Uterus (tissue), 3 donors: ENCODE measurements at regions not wholly inside any gene's neighbourhood (a gene's known extent, or its start where the extent isn't known, plus 50 kb on each side); places are given as distances from the start of the nearest gene placed in this dataset.

Experiments
- DNase-seq, 2 donors: peaks; one replicate each; pipeline ENCODE4 v3.0.0-alpha.2; 2019 to 2020
- H3K27ac ChIP-seq, 2 donors: fragments of 200-600 bp; sonication (generic); 1 replicate in 1 of 2; 2 replicates in 1 of 2; pipeline ENCODE4 v1.5.1; 2016 to 2018
- H3K27me3 ChIP-seq, 2 donors: fragments of 200-600 bp; sonication (generic); one replicate each; pipeline ENCODE4 v1.5.1; 2018 to 2019; ENCODE audit warnings: control low read depth in 1 of 2
- H3K36me3 ChIP-seq, 2 donors: fragments of 200-600 bp; sonication (generic); one replicate each; pipeline ENCODE4 v1.5.1; 2019; ENCODE audit warnings: control low read depth in 1 of 2
- H3K4me1 ChIP-seq, 2 donors: fragments of 200-600 bp; sonication (generic); one replicate each; pipeline ENCODE4 v1.5.1; 2018 to 2019; ENCODE audit warnings: control low read depth in 1 of 2
- H3K4me3 ChIP-seq, 2 donors: fragments of 200-600 bp; sonication (generic); 1 replicate in 1 of 2; 2 replicates in 1 of 2; pipeline ENCODE4 v1.5.1; 2018 to 2019; ENCODE audit warnings: mild to moderate bottlenecking in 1 of 2
- H3K9me3 ChIP-seq, 2 donors: fragments of 200-600 bp; sonication (generic); one replicate each; pipeline ENCODE4 v1.5.1; 2019; ENCODE audit warnings: control low read depth in 1 of 2
- POLR2A ChIP-seq, 2 donors: fragments of 450-650 bp; IDR thresholded peaks; one replicate each; pipeline ENCODE4 v1.6.1; 2016; ENCODE audit warnings: antibody characterized with exemption in 2 of 2, mild to moderate bottlenecking in 1 of 2, moderate library complexity in 1 of 2
- intact Hi-C: fragments of 100-400 bp; cut with DNase I; formaldehyde crosslinking; loops from one replicate; pipeline ENCODE4 v1.15.1; 2023; ENCODE audit warnings: low total_unique reads
- TF ChIP-seq, protein P1 (sequence below), 4 experiments: fragments of 200-600 bp in 2 of 4; fragments of 450-650 bp in 2 of 4; sonication (generic) in 2 of 4; IDR thresholded peaks; one replicate each; pipeline ENCODE4 v1.5.1; 2016 to 2019; ENCODE audit warnings: antibody characterized with exemption in 4 of 4, mild to moderate bottlenecking in 2 of 4, moderate library complexity in 1 of 4
- donor health status: DM: yes; HTN: yes; CAD: no.

DNA sequence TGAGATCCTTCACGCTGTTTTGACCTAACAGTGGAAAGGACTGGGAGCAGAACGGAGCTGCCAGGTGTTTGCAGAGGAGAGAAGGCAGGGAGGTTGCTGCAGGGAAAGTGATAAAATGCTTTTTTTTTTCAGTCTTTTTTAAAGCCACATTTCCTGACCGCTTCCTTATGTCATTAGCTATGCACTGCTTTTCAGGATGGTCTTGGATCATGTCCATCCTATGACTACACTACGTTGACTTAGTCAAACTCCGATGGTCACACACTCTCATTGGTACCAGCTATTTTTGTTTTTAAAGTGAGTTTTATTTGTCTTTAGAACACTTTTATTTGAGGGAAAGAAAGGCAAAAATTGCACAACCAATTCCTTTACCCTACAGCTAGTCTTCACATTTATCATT is 89.2 kb upstream of the EXOC2 start:
- DNase-seq = no peak
- H3K27me3 ChIP-seq = no peaks in the 10 kb centered on the region
- no peaks in the 10 kb centered on the region for H3K4me1 ChIP-seq
- H3K36me3 ChIP-seq = no peaks in the 10 kb centered on the region
- H3K27ac ChIP-seq = no peak overlapping the region
- no peak for TF ChIP-seq POLR2A (IDR thresholded peaks at IDR 0.05)
- TF ChIP-seq, protein P1, sequence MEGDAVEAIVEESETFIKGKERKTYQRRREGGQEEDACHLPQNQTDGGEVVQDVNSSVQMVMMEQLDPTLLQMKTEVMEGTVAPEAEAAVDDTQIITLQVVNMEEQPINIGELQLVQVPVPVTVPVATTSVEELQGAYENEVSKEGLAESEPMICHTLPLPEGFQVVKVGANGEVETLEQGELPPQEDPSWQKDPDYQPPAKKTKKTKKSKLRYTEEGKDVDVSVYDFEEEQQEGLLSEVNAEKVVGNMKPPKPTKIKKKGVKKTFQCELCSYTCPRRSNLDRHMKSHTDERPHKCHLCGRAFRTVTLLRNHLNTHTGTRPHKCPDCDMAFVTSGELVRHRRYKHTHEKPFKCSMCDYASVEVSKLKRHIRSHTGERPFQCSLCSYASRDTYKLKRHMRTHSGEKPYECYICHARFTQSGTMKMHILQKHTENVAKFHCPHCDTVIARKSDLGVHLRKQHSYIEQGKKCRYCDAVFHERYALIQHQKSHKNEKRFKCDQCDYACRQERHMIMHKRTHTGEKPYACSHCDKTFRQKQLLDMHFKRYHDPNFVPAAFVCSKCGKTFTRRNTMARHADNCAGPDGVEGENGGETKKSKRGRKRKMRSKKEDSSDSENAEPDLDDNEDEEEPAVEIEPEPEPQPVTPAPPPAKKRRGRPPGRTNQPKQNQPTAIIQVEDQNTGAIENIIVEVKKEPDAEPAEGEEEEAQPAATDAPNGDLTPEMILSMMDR (IDR thresholded peaks at IDR 0.05) = no peak
- no peaks in the 10 kb centered on the region for H3K9me3 ChIP-seq
- no peak overlapping the region for H3K4me3 ChIP-seq
- intact Hi-C loops = no loop called here

DNA sequence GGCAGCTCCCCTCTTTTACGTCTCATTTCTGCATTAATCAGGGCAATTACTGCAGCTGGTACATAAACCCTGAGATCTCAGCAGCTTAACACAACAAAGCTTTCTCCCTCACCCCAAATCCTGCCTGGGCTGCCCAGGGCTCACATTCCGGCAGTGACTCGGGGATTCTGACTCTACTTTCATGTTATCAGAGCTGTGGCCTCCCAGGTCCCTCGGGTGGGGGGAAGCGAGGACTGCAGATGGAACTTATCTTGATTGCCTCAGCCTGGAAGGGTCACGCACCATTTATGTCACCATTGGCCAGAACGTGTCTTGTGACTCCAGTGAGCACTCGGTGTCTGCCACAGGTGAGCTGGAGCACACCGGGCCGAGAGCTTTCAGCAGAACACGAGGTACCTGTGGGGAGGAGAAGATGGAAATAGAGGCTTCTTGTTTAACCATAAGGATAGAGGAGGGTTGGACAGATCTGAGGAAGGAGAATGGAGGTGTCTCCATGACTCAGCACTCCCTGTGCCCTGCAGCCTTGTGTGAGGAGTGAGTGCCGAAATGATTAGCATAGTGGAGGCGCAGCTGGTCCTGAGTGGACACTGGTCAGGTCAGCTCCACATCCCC is 88.5 kb upstream of the EXOC2 start:
- H3K27ac ChIP-seq = no peak overlapping the region
- H3K36me3 ChIP-seq = no peaks in the 10 kb centered on the region
- H3K27me3 ChIP-seq = no peaks in the 10 kb centered on the region
- no peak for TF ChIP-seq POLR2A (IDR thresholded peaks at IDR 0.05)
- TF ChIP-seq, protein P1 (IDR thresholded peaks at IDR 0.05) = no peak
- DNase-seq = no peak
- H3K4me1 ChIP-seq = no peaks in the 10 kb centered on the region
- intact Hi-C loops = no loop called here
- no peak overlapping the region for H3K4me3 ChIP-seq
- H3K9me3 ChIP-seq = no peaks in the 10 kb centered on the region

- H3K27me3 ChIP-seq = no peaks in the 10 kb centered on the region
- H3K9me3 ChIP-seq = no peaks in the 10 kb centered on the region
- H3K4me1 ChIP-seq = no peaks in the 10 kb centered on the region
- no peak overlapping the region for H3K27ac ChIP-seq
- no peak overlapping the region for H3K4me3 ChIP-seq
- intact Hi-C loops = no loop called here
- H3K36me3 ChIP-seq = no peaks in the 10 kb centered on the region
- no peak for DNase-seq
- TF ChIP-seq, protein P1 (IDR thresholded peaks at IDR 0.05) = no peak
- TF ChIP-seq POLR2A (IDR thresholded peaks at IDR 0.05) = no peak
Measured at GRCh38 chr6:780706-781105, 87.8 kb upstream of the EXOC2 start.

GRCh38 chr6:776951-777350 is 84.0 kb upstream of the EXOC2 start:
- DNase-seq = no peak
- intact Hi-C loops = no loop called here

DNA sequence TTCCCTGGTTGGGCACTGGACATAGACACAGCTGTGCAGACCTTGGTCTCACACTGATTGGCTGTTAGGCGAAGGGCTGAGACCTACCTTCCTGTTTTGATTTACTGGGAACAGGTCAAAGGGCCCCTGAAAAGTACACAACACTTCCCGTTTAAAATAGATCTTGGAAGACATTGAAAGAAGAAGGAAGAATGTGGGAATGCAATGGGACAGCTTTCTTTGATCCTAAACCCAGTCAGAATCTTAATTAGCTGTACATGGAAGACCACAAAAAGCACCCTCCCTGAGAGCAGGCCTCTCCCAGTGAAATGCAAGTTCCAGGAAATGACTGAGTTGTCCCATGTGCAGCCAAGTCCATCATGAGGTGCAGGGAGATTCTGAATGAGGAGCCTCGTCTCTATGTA is 83.6 kb upstream of the EXOC2 start:
- no peaks in the 10 kb centered on the region for H3K27me3 ChIP-seq
- H3K9me3 ChIP-seq = no peaks in the 10 kb centered on the region
- intact Hi-C loops = no loop called here
- H3K4me3 ChIP-seq = no peak overlapping the region
- TF ChIP-seq, protein P1 (IDR thresholded peaks at IDR 0.05) = no peak
- TF ChIP-seq POLR2A (IDR thresholded peaks at IDR 0.05) = no peak
- H3K4me1 ChIP-seq = no peaks in the 10 kb centered on the region
- no peak overlapping the region for H3K27ac ChIP-seq
- no peaks in the 10 kb centered on the region for H3K36me3 ChIP-seq
- no peak for DNase-seq

More at GRCh38 chr6:776951-777350, 84.0 kb upstream of the EXOC2 start:
- H3K4me1 ChIP-seq = no peaks in the 10 kb centered on the region
- no peak overlapping the region for H3K27ac ChIP-seq
- no peaks in the 10 kb centered on the region for H3K36me3 ChIP-seq
- H3K9me3 ChIP-seq = no peaks in the 10 kb centered on the region
- H3K27me3 ChIP-seq = no peaks in the 10 kb centered on the region
- H3K4me3 ChIP-seq = no peak overlapping the region
- TF ChIP-seq, protein P1 (IDR thresholded peaks at IDR 0.05) = no peak
- TF ChIP-seq POLR2A (IDR thresholded peaks at IDR 0.05) = no peak
